Femur (tissue), 1 donor: ENCODE measurements at regions not wholly inside any gene's neighbourhood (a gene's known extent, or its start where the extent isn't known, plus 50 kb on each side); places are given as distances from the start of the nearest gene placed in this dataset.

Experiments
- DNase-seq: peaks from one replicate; pipeline ENCODE4 v3.0.0-alpha.2; 2017

- DNase-seq = no peak
Measured at GRCh38 chr10:35912615-35913569, 270.8 kb upstream of the FZD8 start.

- DNase-seq = no peak
Measured at GRCh38 chr10:35911954-35912353, 269.9 kb upstream of the FZD8 start.

GRCh38 chr10:35911233-35911632, 269.1 kb upstream of the FZD8 start:
- no peak for DNase-seq

- DNase-seq = no peak
Measured at GRCh38 chr10:35910234-35910633, 268.1 kb upstream of the FZD8 start.

GRCh38 chr10:35909121-35909720, 267.1 kb upstream of the FZD8 start:
- no peak for DNase-seq

GRCh38 chr10:35908451-35908850, 266.4 kb upstream of the FZD8 start:
- DNase-seq = no peak

- DNase-seq = no peak
Measured at GRCh38 chr10:35907548-35907947, 265.5 kb upstream of the FZD8 start.

GRCh38 chr10:35906155-35906554, 264.1 kb upstream of the FZD8 start:
- DNase-seq = no peak

GRCh38 chr10:35903021-35903420, 260.9 kb upstream of the FZD8 start:
- DNase-seq = no peak

- DNase-seq = no peak
Measured at GRCh38 chr10:35898716-35899440, 256.8 kb upstream of the FZD8 start.

- no peak for DNase-seq
Measured at GRCh38 chr10:35896001-35896400, 253.9 kb upstream of the FZD8 start.

- no peak for DNase-seq
Measured at GRCh38 chr10:35895331-35895730, 253.2 kb upstream of the FZD8 start.

- no peak for DNase-seq
Measured at GRCh38 chr10:35892526-35892925, 250.4 kb upstream of the FZD8 start.

- no peak for DNase-seq
Measured at GRCh38 chr10:35890676-35891495, 248.8 kb upstream of the FZD8 start.

- no peak for DNase-seq
Measured at GRCh38 chr10:35889971-35890675, 248.0 kb upstream of the FZD8 start.

- no peak for DNase-seq
Measured at GRCh38 chr10:35889226-35889625, 247.1 kb upstream of the FZD8 start.

- DNase-seq = no peak
Measured at GRCh38 chr10:35888400-35888799, 246.3 kb upstream of the FZD8 start.

- no peak for DNase-seq
Measured at GRCh38 chr10:35887685-35888084, 245.6 kb upstream of the FZD8 start.

GRCh38 chr10:35885076-35885475, 243.0 kb upstream of the FZD8 start:
- DNase-seq = no peak

- no peak for DNase-seq
Measured at GRCh38 chr10:35884657-35885071, 242.6 kb upstream of the FZD8 start.

- DNase-seq = no peak
Measured at GRCh38 chr10:35882422-35883150, 240.5 kb upstream of the FZD8 start.
